ENCODE measurements at regions not wholly inside any gene's neighbourhood (a gene's known extent, or its start where the extent isn't known, plus 50 kb on each side); places are given as distances from the start of the nearest gene placed in this dataset.
A peak's percentile ranks its signal among the peaks of the same experiment; 100 is the strongest.
"Not testable (repeated sequence)": the region's sequence is repeated elsewhere in the genome, so short reads cannot be mapped to it uniquely, and the experiment has no call there.

- DNase-seq (ENCODE audit: low spot score), result no peak
Observed at GRCh38 chr20:28562510-28562898, 2695.0 kb upstream of the DEFB115 start.

- DNase-seq (ENCODE audit: low spot score), result not testable (repeated sequence)
Observed at GRCh38 chr20:28562899-28563521, 2694.5 kb upstream of the DEFB115 start.

DNA sequence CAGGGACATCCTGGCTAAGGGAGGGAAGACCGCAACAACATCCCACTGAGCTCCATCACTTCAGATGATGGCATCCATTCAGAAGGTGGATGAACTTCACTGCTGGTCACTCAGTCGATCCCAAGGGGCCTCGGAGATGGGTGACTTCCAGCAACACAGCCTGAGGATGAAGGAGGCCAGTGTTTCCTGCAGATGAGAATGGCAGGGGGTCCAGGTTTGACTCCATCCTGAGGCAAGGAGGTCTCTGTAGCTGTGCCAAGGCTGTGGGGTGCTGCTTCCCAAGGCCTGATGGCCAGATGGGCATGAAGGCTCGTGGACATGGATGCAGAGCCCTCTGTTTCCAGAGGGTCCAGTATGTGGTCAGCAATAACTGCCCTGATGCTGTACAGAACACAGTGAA lies 2693.4 kb upstream of the DEFB115 start:
- DNase-seq (ENCODE audit: low spot score), result not testable (repeated sequence)

GRCh38 chr20:28564688-28565463 lies 2692.6 kb upstream of the DEFB115 start:
- not testable (repeated sequence) for DNase-seq (ENCODE audit: low spot score)

- DNase-seq (ENCODE audit: low spot score), result not testable (repeated sequence)
Observed at GRCh38 chr20:28575991-28576390, 2681.5 kb upstream of the DEFB115 start.

GRCh38 chr20:28591680-28592079 lies 2665.8 kb upstream of the DEFB115 start:
- DNase-seq (ENCODE audit: low spot score), result not testable (repeated sequence)

DNA sequence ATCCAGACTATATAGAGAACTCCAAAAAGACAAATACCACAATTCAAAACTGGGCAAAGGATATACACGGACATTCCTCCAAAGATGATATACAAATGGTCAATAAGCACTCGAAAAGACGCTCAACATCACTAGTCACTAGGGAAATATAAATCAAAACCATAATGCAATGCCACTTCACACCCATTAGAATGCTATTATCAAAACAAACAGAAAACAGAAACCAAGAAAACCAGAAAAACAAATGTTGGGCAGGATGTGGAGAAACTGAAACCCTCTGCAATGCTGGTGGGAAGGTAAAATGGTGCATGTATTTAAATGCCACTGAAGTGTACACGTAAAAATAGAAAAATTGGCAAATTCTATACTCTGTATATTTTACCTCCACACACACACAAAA lies 2664.1 kb upstream of the DEFB115 start:
- DNase-seq (ENCODE audit: low spot score), result not testable (repeated sequence)

- DNase-seq (ENCODE audit: low spot score), result not testable (repeated sequence)
Observed at GRCh38 chr20:28594476-28594875, 2663.0 kb upstream of the DEFB115 start.

- DNase-seq (ENCODE audit: low spot score), result not testable (repeated sequence)
Observed at GRCh38 chr20:28602006-28602402, 2655.5 kb upstream of the DEFB115 start.

GRCh38 chr20:28602403-28603217 lies 2654.9 kb upstream of the DEFB115 start:
- DNase-seq (ENCODE audit: low spot score), result peak; percentile 86

DNA sequence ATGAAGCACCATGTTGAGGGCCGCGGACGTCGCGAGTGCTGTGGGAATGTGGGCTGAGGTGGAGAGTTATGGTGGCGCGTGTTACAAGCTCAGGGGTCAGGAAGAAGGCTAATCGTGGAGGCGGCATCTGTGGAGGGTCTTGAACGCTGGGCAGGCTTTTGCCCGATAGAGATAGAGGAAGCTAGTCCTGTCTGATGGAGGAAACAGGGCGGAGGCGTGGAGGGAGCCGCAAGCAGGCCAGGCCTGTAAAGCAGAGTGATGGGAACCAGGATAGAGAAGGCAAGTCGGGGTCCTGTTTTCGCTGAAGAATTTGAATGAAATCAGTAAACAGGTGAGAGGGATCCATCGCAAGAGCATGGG lies 2654.3 kb upstream of the DEFB115 start:
- not testable (repeated sequence) for DNase-seq (ENCODE audit: low spot score)

DNA sequence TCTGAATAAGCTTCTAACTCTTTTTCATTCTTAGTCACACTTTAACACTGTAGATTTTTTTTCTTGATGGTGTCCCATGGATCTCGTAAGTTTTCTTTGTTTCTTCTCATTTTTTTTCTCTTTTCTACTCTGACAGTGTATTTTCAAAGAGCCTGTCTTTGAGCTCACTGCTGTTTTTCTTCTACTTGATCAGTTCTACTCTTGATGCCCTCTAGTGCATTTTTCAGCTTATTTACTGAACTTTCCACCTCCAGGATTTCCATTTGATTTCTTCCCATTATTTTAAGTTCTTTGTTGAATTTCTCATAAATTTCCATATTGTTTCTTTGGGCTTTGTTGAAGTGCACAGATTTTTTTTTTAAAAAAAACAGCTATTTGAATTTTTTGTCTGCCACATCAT lies 2641.1 kb upstream of the DEFB115 start:
- no peak for DNase-seq (ENCODE audit: low spot score)

DNA sequence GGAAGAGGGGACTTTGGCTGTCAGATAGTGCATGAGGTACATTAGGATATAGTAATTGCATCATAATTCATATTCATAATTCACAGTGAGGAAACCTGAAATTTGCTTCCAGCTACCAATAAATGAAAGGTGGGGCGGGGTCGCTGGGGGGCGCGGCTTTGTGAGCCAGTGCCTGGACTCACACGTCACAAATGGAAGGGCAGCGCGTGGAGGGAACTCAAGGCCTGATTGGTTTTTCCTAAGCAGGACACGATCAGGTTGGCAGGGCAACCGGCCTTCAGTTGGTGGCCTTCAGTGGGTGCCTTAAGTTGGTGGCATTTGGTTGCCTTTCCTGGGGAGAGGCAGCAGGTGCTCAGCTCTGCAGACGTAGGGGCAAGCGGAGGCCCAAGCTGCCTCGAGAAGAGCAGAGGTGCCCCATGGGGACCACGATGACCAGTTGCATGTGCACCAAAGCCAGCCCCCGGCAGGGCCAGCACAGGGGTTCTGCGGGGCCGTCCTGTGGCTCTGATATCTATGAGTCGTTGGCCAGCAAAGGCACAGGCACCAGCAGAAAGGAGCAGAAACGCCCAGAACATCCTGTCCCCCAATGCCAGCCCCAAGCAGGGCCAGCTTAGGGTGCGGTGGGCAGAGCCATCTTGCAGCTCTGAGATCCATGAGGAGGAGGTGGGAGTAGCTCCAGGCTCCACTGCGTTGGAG lies 2637.4 kb upstream of the DEFB115 start:
- not testable (repeated sequence) for DNase-seq (ENCODE audit: low spot score)

- DNase-seq (ENCODE audit: low spot score), result not testable (repeated sequence)
Observed at GRCh38 chr20:28625112-28625511, 2632.4 kb upstream of the DEFB115 start.

DNA sequence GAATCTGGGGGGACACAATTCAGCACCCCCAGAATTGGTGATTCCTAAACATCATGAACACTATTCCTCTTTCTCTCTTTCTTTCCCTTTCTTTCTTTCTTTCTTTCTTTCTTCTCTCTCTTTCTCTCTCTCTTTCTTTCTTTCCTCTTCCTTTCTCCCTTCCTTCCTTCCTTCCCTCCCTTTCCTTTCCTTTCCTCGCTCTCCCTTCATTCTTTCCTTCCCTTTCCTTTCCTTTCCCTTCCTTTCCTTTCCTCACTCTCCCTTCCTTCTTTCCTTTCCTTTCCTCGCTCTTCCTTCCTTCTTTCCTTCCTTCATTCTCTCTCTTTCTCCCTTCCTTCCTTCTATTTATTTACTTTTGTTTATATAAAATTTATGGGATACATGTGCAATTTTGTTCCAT lies 2616.6 kb upstream of the DEFB115 start:
- not testable (repeated sequence) for DNase-seq (ENCODE audit: low spot score)

Measured in globus pallidus (tissue), 1 donor.